Right lobe of liver (tissue), 4 donors: ENCODE measurements at regions not wholly inside any gene's neighbourhood (a gene's known extent, or its start where the extent isn't known, plus 50 kb on each side); places are given as distances from the start of the nearest gene placed in this dataset.

Experiments
- POLR2A ChIP-seq: fragments of 450-650 bp; IDR thresholded peaks from one replicate; pipeline ENCODE4 v1.6.1; 2017; ENCODE audit warnings: antibody characterized with exemption, mild to moderate bottlenecking
- TF ChIP-seq, protein P1 (sequence below), 4 donors: fragments of 200-600 bp in 3 of 4; fragments of 450-650 bp in 1 of 4; IDR thresholded peaks; one replicate each; pipeline versions ENCODE4 v1.5.1 to v1.8.0; 2016 to 2022; ENCODE audit warnings: antibody characterized with exemption in 4 of 4, mild to moderate bottlenecking in 2 of 4
- donor health status: DM: no; HTN: no; CAD: no.
- donor health status: DM: no; HTN: no; CAD: no.
- donor health status: DM: no; HTN: yes; CAD: no.

DNA sequence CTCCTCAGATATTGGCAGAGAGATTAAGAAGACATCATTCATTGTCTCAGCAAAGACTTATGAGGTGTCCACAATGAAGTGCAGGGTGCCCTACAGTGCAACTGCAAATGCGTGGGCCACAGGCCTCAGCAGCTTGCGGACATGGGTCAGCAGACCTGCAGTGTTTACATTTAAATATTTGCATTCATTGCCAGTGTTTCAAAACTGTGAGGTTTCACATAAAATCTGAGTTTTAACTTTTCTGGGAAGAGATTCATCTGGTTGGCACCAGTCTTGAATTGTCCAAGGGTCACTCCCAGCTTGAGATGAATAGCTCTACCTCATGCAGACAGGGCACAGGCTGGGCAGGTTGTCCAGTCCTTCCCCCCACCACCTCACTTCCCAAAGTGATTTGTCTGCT, 286.8 kb upstream of the DUSP10 start:
- TF ChIP-seq, protein P1, sequence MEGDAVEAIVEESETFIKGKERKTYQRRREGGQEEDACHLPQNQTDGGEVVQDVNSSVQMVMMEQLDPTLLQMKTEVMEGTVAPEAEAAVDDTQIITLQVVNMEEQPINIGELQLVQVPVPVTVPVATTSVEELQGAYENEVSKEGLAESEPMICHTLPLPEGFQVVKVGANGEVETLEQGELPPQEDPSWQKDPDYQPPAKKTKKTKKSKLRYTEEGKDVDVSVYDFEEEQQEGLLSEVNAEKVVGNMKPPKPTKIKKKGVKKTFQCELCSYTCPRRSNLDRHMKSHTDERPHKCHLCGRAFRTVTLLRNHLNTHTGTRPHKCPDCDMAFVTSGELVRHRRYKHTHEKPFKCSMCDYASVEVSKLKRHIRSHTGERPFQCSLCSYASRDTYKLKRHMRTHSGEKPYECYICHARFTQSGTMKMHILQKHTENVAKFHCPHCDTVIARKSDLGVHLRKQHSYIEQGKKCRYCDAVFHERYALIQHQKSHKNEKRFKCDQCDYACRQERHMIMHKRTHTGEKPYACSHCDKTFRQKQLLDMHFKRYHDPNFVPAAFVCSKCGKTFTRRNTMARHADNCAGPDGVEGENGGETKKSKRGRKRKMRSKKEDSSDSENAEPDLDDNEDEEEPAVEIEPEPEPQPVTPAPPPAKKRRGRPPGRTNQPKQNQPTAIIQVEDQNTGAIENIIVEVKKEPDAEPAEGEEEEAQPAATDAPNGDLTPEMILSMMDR (IDR thresholded peaks at IDR 0.05): no peak
- no peak for TF ChIP-seq POLR2A
